HG03439 (cell line): ENCODE measurements at regions not wholly inside any gene's neighbourhood (a gene's known extent, or its start where the extent isn't known, plus 50 kb on each side); places are given as distances from the start of the nearest gene placed in this dataset.
"Not testable (repeated sequence)": the region's sequence is repeated elsewhere in the genome, so short reads cannot be mapped to it uniquely, and the experiment has no call there.

Experiments used
- ATAC-seq: cut with Tn5 transposase; IDR thresholded peaks from one replicate; pipeline ENCODE4 v1.9.1; 2021; ENCODE audit warnings: mild to moderate bottlenecking, moderate library complexity; ENCODE audit not compliant: unreplicated experiment

DNA sequence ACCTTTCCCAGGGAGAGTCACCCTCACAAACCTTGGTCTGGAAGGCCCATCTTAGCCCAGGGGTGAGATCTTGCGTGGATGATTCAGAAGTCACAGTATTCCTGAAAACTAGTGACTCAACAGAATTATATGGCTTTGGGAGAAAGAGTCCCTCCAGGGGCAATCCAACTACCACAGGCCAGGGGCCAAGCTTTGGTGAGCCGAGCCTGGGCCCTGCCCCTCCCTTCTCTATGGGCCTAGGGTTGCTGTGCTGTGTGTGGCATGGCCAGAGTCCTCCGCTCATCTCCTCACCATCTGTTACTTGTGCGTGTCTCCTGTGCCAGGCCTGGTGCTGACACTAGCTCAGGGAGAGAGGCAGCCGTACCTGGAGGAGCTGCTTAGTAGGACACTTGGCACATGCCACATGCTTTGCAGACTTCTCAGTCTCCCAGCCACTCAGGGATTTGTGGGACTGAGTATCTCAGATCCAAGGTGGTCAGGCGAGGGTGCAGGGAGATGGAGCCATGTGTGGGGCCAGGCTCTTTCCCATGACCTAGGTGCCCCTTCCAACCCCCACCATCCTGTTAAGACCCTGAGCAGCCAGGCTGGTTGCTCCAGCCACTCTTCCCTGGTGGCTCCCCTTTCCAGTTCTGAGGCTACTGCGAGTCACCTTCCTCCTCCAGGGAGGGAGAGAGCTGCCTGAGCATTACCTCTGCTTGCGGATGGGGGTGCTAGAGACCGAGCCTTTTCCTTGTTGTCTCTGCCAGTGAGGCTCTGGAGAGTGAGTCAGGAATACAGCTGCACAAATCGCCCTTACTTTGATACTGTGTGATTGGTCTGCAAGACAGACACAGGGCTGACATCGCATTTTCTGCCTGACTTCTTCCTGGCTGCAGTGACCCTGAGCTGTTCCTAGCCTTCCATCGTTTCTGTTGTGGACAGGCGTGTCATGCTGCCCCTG is 94.1 kb downstream of the SLC25A47 start:
- ATAC-seq: no peak

DNA sequence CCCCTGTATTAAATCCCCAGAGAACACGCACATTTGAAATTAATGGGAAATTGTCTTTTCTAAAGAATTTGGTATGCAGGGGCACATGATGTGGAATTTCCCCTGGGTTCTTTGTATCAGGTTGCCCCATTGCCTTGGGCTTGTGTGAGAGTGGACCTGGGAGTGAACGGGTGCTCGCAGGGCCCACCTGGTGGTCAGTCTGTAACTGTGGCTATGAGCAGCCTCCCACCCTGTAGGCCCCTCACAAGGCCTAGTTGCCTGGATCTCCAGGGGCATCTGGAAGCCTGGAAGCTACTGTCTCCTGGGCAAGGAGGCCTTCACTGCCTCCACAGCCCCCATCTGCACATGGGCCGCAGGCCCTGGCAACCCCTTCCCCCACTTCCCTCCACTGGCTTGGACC is 96.7 kb downstream of the SLC25A47 start:
- no peak for ATAC-seq

GRCh38 chr14:100421756-100422470 is 98.8 kb downstream of the SLC25A47 start:
- ATAC-seq: no peak

DNA sequence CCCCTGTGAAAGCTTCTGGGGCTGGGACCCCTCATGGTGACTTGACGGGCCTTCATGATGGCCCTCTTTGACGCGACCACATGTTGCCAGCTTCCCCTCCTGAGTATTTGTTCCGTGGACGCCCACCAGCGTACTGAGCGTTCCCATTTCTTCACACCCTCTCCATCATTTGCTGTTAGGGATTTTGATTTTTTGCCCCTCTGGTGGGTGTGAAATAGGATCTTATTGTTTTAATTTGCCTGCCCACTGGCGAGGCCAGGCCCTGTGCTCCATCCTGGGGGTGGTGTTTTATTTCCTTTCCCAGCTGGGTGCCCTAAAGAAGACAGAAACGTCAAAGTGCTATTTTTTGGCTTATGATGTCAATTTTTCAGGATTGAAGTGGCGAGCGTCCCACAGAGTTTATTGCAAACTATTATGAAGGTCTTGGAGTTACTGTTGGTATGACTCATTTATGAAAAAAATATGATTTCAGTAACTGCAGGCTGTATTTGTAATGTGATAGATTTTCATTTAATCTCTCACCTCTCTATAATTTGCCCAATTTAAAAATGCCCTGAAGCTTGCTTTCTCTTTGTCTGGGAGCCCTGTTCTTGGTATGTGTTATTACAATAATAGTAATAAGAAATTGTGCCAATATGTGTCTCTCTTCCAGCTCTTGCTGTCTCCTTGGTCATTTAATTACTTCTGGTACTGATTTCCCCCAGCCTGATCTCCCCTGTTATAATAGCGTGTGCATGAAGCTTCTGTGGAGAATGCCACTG is 99.6 kb downstream of the SLC25A47 start:
- ATAC-seq: no peak

DNA sequence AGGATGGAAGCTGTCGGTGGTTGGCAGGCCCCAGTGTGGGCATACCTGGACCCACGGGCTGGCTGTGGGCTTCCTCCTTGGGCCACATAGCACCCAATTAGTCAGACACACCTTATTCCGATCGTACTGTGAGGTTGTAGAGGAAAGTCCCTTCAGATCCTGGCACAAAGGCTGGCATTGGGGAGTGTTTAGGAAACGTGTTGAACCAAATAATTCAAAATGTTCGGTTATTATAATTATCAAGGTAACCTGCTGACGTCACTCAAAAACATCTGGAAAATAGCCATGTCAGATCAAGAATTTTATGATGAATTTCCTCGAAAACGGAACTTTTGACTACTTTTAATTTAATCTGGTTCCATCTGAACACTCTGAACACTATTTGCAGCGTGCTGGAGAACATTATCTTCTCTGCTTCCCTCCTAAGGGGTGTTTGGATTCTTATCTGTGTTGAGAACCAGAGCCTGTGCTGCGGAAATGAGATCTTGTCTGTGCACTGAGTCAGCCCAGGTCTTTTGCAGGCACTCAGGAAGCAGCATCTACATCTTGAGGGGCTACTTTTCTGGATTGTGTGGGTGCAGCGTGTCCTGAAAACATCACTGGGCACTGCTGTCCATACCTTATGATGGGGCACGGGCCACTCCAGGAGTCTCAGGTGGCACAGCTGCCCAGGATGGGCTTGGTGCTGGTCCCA is 100.3 kb downstream of the SLC25A47 start:
- no peak for ATAC-seq

DNA sequence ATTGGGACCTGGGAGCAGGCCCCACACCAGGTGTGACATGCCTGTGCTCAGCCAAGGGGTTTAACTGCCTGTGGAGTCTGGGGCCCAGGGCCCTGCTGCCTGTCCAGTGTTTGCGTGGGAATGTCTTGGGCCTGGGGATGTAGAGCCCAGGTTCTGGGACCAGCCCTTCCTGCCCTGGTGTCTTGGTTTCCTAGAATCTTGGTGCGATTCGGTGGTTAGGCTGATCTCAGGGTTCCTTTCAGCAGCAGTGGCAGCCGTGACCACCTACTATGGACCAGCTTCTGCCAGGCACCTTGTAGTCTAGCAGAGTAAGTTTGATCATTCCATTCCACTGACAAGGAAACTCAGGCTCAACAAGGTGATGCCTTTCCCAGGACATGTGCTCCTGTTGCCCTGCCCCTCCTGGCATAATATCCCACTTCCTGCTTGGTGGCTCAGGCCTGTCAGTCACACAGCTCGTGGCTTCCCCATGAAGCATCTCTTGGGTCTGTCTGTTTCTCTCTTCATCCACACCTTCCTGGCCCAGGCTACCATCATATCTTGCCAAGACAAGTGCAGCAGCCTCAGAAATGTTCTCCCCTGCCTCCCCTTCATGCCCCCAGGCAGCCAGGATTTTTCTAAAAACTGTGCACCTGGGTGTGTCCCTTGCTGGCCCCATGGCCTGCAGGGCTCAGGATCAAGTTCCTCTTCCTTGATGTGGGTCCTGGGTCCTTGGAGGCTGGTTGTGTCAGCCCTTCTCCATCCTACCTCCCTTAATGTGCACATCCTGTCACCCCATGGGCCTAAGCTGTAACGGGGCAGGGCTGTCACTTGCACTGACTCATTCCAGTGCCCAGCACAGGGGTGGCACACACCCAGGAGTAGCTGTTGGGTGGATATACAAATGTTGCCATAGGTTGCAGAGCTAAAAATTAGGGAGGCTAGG is 101.6 kb downstream of the SLC25A47 start:
- no peak for ATAC-seq

DNA sequence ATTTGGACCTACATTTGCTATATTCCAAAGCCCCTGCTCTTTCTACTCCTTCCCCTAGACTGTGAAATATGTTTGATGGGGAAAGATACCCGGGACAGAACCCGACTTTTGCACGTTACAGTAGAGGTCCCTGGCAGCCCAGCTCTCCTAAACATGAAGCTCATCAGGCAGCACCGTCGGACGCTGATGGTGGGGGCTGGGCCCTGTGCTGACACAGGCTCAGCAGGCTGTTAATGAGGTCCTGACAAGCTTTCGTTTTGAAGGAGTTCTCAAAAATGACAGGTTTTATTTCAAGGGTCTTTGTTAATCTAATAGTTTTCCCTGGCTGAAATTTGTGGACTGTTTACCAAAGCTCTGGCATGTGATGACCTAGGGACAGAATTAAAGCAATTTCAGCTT is 102.3 kb downstream of the SLC25A47 start:
- ATAC-seq: no peak

- no peak for ATAC-seq
Measured at GRCh38 chr14:100426314-100426713, 103.2 kb downstream of the SLC25A47 start.

GRCh38 chr14:100427166-100427565 is 104.0 kb downstream of the SLC25A47 start:
- no peak for ATAC-seq

GRCh38 chr14:100428727-100429126 is 105.6 kb downstream of the SLC25A47 start:
- no peak for ATAC-seq

DNA sequence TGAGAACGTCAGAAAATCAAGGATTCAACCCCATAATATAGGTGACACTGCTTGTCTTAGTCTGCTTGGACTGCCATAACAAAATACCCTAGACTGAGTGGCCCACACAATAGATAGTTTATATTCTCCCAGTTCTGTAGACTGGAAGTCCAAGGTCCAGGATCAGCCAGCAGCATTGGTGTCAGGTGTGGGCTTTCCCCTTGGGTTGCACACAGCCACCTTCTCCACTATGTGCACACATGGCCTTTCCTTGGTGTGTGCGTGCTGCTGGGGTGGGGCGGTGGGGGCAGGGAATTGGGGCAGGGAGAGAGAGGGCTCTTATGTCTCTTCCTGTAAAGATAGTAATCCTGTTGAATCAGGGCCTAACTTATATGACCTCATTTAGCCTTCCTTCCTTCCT is 106.4 kb downstream of the SLC25A47 start:
- ATAC-seq: no peak

DNA sequence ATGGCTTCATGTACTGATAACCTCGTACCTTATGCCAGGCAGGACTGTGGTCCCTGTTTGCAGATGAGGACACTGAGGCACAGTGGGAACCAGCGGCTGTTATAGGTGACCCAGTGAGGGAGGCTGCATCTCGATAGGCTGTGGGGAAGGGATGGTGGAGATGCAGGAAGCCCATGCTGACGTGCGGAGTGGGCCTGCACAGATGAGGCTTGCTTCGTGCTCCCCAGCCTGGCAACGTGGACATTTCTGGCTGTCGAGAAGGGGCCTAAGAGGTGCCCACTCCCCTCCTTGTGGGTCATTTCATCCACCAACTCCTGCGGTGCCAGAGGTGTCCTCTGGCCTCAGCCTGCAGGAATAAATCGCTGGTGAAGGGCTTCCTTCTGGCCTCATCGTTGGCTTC is 107.4 kb downstream of the SLC25A47 start:
- no peak for ATAC-seq

DNA sequence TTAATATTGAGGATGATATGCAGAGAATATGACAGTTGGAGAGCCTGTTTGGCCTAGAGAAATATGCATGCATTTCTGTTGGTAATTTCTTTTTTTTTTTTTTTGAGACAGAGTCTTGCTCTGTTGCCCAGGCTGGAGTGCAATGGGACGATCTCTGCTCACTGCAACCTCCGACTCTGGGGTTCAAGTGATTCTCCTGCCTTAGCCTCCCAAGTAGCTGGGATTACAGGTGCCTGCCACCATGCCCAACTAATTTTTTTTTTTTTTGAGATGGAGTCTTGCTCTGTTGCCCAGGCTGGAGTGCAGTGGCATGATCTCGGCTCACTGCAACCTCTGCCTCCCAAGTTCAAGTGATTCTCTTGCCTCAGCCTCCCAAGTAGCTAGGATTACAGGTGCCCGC is 108.3 kb downstream of the SLC25A47 start:
- ATAC-seq: not testable (repeated sequence)

- ATAC-seq: no peak
Measured at GRCh38 chr14:100432652-100433427, 109.7 kb downstream of the SLC25A47 start.

DNA sequence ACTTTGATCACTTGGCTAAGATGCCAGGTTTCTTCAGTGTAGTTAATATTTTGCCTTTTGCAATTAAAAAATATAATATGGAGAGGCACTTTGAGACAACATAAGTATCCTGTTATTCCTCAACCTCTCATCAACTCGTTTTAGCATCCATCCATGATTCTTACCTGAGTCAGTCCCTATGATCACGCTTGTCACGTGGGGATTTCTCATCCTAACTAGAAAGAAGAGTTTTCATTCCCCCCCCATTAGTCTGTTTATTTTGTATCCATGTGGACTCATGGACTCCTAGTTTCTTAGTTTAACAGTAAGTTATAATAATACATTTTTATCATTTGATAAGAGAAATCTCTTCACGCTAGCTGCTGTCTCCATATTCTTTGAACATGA is 110.3 kb downstream of the SLC25A47 start:
- no peak for ATAC-seq

- ATAC-seq: no peak
Measured at GRCh38 chr14:100434033-100434601, 111.0 kb downstream of the SLC25A47 start.

- ATAC-seq: no peak
Measured at GRCh38 chr14:100434911-100435438, 111.8 kb downstream of the SLC25A47 start.

DNA sequence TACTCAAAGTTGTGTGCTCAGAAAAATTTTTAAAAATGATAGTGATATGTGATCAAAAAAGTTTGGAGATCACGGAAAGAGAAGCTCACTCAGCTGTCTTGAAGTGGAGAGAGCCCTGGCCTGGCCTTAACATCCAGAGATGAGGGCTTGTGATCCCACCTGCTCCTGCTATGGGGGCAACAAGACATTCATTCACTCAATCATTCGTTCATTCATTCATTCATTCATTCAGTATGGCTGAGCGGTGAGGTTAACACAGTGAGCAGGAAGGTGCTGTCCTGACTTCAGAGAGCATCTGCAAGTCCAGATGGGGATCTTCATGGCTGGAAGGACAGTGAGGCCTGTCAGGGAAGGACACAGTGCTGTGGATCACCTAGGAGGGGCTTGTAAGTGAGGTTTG is 112.3 kb downstream of the SLC25A47 start:
- ATAC-seq: no peak
